ENCODE measurements at regions not wholly inside any gene's neighbourhood (a gene's known extent, or its start where the extent isn't known, plus 50 kb on each side); places are given as distances from the start of the nearest gene placed in this dataset.

DNA sequence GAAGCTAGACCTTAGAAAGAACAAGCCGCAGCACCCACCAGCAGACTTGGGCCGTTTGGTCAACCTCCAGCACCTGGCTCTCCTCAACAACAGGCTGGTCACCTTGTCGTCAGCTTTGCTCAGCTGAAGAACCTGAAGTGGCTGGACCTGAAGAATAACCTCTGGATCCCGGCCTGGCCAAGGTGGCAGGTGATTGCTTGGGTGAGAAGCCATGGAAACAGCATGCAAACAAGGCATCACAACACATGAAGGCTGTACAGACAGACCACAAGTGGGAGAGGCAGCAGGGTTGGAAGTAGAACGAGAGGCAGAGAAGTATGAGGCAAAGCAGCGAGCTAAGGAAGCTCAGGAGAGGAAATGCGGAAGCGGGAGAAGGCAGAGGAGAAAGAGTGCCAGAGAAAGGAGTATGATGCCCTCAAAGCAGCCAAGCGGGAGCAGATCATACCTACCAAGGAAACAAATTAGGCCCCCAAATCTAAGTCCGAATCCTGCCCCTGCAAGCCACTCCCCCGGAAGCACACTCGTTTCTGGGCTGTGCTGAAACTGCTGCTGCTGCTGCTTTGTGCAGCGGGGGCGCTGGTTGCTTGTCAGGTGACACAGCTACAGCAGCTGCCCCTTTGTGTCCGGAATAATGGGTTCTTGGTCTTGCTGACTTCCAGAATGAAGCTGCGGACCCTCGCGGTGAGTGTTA, 121.6 kb upstream of the LGSN start:
- no peak overlapping the region for H3K9ac ChIP-seq (ENCODE audit: insufficient read depth, low read length)
- no peaks in the 10 kb centered on the region for H3K27me3 ChIP-seq (ENCODE audit: control insufficient read depth, insufficient read depth, low read length)
- H4K20me1 ChIP-seq (ENCODE audit: control insufficient read depth, extremely low read depth, insufficient read depth, low read length): no peaks in the 10 kb centered on the region
- H3K4me2 ChIP-seq (ENCODE audit: extremely low read depth, insufficient read depth, low read length): no peak overlapping the region
- no peaks in the 10 kb centered on the region for H3K9me3 ChIP-seq (ENCODE audit: control insufficient read depth, insufficient read depth, low read depth, low read length)
- H3K79me2 ChIP-seq (ENCODE audit: control insufficient read depth, insufficient read depth, low read length): no peaks in the 10 kb centered on the region
- no peak overlapping the region for H3K4me3 ChIP-seq (replicated peaks in 1 of 4; ENCODE audit: control extremely low read depth in 1 of 4, insufficient read depth in 1 of 4, low read depth in 3 of 4, low read length in 4 of 4)
- H3K27ac ChIP-seq (ENCODE audit: insufficient read depth, low read length): no peak overlapping the region
- H3K4me1 ChIP-seq (ENCODE audit: control insufficient read depth, extremely low read depth, insufficient read depth, low read length): no peaks in the 10 kb centered on the region
- no peak overlapping the region for H2AFZ ChIP-seq (ENCODE audit: low read length)
- H3K36me3 ChIP-seq (ENCODE audit: control insufficient read depth, insufficient read depth, low read length): no peaks in the 10 kb centered on the region
- TF ChIP-seq EZH2 (IDR thresholded peaks at IDR 0.05; ENCODE audit: low read length, missing control alignments): no peak
- TF ChIP-seq, protein P1, sequence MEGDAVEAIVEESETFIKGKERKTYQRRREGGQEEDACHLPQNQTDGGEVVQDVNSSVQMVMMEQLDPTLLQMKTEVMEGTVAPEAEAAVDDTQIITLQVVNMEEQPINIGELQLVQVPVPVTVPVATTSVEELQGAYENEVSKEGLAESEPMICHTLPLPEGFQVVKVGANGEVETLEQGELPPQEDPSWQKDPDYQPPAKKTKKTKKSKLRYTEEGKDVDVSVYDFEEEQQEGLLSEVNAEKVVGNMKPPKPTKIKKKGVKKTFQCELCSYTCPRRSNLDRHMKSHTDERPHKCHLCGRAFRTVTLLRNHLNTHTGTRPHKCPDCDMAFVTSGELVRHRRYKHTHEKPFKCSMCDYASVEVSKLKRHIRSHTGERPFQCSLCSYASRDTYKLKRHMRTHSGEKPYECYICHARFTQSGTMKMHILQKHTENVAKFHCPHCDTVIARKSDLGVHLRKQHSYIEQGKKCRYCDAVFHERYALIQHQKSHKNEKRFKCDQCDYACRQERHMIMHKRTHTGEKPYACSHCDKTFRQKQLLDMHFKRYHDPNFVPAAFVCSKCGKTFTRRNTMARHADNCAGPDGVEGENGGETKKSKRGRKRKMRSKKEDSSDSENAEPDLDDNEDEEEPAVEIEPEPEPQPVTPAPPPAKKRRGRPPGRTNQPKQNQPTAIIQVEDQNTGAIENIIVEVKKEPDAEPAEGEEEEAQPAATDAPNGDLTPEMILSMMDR (conservative IDR thresholded peaks at IDR 0.05 in 1 of 2, IDR thresholded peaks at IDR 0.05 in 1 of 2; ENCODE audit: low read depth in 1 of 2, low read length in 2 of 2): no peak
- DNase-seq (ENCODE audit: low read depth in 2 of 2): no peak

DNA sequence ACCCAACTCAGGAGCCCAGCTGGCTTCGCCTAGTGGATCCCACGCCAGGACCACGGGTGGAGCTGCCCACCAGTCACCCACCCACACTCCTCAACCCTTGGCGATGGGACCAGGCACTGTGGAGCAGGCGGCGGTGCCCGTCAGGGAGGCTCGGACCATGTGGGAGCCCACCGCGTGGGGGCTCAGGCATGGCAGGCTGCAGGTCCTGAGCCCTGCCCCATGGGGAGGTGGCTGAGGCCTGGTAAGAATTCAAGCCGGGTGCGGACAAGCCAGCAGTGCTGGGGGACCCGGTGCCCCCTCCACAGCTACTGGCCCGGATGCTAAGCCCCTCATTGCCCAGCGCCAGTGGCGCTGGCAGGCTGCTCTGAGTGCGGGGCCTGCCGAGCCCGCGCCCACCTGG, 123.1 kb upstream of the LGSN start:
- Histone ChIP-seq H3K79me2 (ENCODE audit: control insufficient read depth, insufficient read depth, low read length) (no peaks in the 10 kb centered on the region), H3K4me1 (ENCODE audit: control insufficient read depth, extremely low read depth, insufficient read depth, low read length) (no peaks in the 10 kb centered on the region), H3K9me3 (ENCODE audit: control insufficient read depth, insufficient read depth, low read depth, low read length) (no peaks in the 10 kb centered on the region), H3K36me3 (ENCODE audit: control insufficient read depth, insufficient read depth, low read length) (no peaks in the 10 kb centered on the region), H3K9ac (ENCODE audit: insufficient read depth, low read length) (no peak overlapping the region), H4K20me1 (ENCODE audit: control insufficient read depth, extremely low read depth, insufficient read depth, low read length) (no peaks in the 10 kb centered on the region), H3K4me2 (ENCODE audit: extremely low read depth, insufficient read depth, low read length) (no peak overlapping the region), H2AFZ (ENCODE audit: low read length) (no peak overlapping the region), H3K27ac (ENCODE audit: insufficient read depth, low read length) (no peak overlapping the region), H3K27me3 (ENCODE audit: control insufficient read depth, insufficient read depth, low read length) (no peaks in the 10 kb centered on the region), H3K4me3 (replicated peaks in 1 of 4; ENCODE audit: control extremely low read depth in 1 of 4, insufficient read depth in 1 of 4, low read depth in 3 of 4, low read length in 4 of 4) (no peak overlapping the region)
- DNase-seq (ENCODE audit: low read depth in 2 of 2): no peak
- TF ChIP-seq, protein P1 (conservative IDR thresholded peaks at IDR 0.05 in 1 of 2, IDR thresholded peaks at IDR 0.05 in 1 of 2; ENCODE audit: low read depth in 1 of 2, low read length in 2 of 2): no peak
- TF ChIP-seq EZH2 (IDR thresholded peaks at IDR 0.05; ENCODE audit: low read length, missing control alignments): no peak

DNA sequence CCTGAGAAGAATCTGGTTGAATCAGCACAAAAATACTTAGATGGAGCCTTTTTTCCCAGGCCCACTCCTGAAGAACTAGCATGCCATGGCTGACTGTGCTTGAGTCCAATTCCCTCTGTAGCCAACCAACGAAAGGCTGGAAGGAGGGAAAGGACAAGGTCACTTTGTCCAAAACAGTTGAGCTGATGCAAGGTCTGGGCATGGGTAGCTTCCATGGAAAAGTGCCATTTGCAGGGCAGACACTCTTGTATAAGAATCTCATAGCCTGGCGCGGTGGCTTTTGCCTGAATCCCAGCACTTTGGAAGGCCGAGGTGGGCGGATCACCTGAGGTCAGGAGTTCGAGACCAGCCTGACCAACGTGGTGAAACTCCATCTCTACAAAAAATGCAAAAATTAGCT, 125.0 kb upstream of the LGSN start:
- H3K27ac ChIP-seq (ENCODE audit: insufficient read depth, low read length): no peak overlapping the region
- no peak overlapping the region for H2AFZ ChIP-seq (ENCODE audit: low read length)
- H3K9me3 ChIP-seq (ENCODE audit: control insufficient read depth, insufficient read depth, low read depth, low read length): no peaks in the 10 kb centered on the region
- H3K4me1 ChIP-seq (ENCODE audit: control insufficient read depth, extremely low read depth, insufficient read depth, low read length): no peaks in the 10 kb centered on the region
- H3K4me2 ChIP-seq (ENCODE audit: extremely low read depth, insufficient read depth, low read length): no peak overlapping the region
- DNase-seq (ENCODE audit: low read depth in 2 of 2): no peak
- no peaks in the 10 kb centered on the region for H3K27me3 ChIP-seq (ENCODE audit: control insufficient read depth, insufficient read depth, low read length)
- H3K79me2 ChIP-seq (ENCODE audit: control insufficient read depth, insufficient read depth, low read length): no peaks in the 10 kb centered on the region
- no peaks in the 10 kb centered on the region for H3K36me3 ChIP-seq (ENCODE audit: control insufficient read depth, insufficient read depth, low read length)
- no peak overlapping the region for H3K9ac ChIP-seq (ENCODE audit: insufficient read depth, low read length)
- H4K20me1 ChIP-seq (ENCODE audit: control insufficient read depth, extremely low read depth, insufficient read depth, low read length): no peaks in the 10 kb centered on the region
- H3K4me3 ChIP-seq (replicated peaks in 1 of 4; ENCODE audit: control extremely low read depth in 1 of 4, insufficient read depth in 1 of 4, low read depth in 3 of 4, low read length in 4 of 4): no peak overlapping the region
- TF ChIP-seq EZH2 (IDR thresholded peaks at IDR 0.05; ENCODE audit: low read length, missing control alignments): no peak
- TF ChIP-seq, protein P1 (conservative IDR thresholded peaks at IDR 0.05 in 1 of 2, IDR thresholded peaks at IDR 0.05 in 1 of 2; ENCODE audit: low read depth in 1 of 2, low read length in 2 of 2): no peak
